GM23338 (cell line): ENCODE measurements at regions not wholly inside any gene's neighbourhood (a gene's known extent, or its start where the extent isn't known, plus 50 kb on each side); places are given as distances from the start of the nearest gene placed in this dataset.

Source experiments
- ATAC-seq: fragments of 200-7000 bp; cut with Tn5 transposase; 3 replicates; pipeline ENCODE4 v1.9.1; 2020
- DNase-seq: peaks from one replicate; pipeline ENCODE4 v3.0.0-alpha.2; 2015; ENCODE audit warnings: low spot score
- H2AFZ ChIP-seq: fragments of 200-600 bp; sonication (generic); 2 replicates; pipeline ENCODE4 v1.8.0; 2016; ENCODE audit warnings: antibody characterized with exemption, mild to moderate bottlenecking, moderate library complexity
- H3F3A ChIP-seq: fragments of 200-600 bp; sonication (generic); replicated peaks from 2 replicates; pipeline ENCODE4 v1.8.0; 2017; ENCODE audit warnings: antibody characterized with exemption, mixed run types, low read depth
- H3K27ac ChIP-seq: fragments of 200-600 bp; sonication (generic); 2 replicates; pipeline ENCODE4 v1.6.1; 2016; ENCODE audit warnings: low read depth
- H3K27me3 ChIP-seq: fragments of 200-600 bp; sonication (generic); 2 replicates; pipeline ENCODE4 v1.8.0; 2016; ENCODE audit warnings: mild to moderate bottlenecking, mixed run types, moderate library complexity; ENCODE audit not compliant: insufficient read depth
- H3K36me3 ChIP-seq: fragments of 200-600 bp; sonication (generic); 2 replicates; pipeline ENCODE4 v1.8.0; 2016; ENCODE audit warnings: mild to moderate bottlenecking; ENCODE audit not compliant: insufficient read depth
- H3K4me1 ChIP-seq: fragments of 200-600 bp; sonication (generic); 2 replicates; pipeline ENCODE4 v1.8.0; 2016; ENCODE audit warnings: mild to moderate bottlenecking, moderate library complexity; ENCODE audit not compliant: insufficient read depth
- H3K4me2 ChIP-seq: fragments of 200-600 bp; sonication (generic); 2 replicates; pipeline ENCODE4 v1.7.1; 2017; ENCODE audit warnings: mixed run types
- H3K4me3 ChIP-seq: fragments of 200-600 bp; sonication (generic); 2 replicates; pipeline ENCODE4 v1.6.1; 2016; ENCODE audit warnings: mixed run types
- H3K79me2 ChIP-seq: fragments of 200-600 bp; sonication (generic); replicated peaks from 2 replicates; pipeline ENCODE4 v1.8.0; 2017; ENCODE audit warnings: mild to moderate bottlenecking; ENCODE audit not compliant: insufficient read depth
- H3K9me2 ChIP-seq: fragments of 200-600 bp; sonication (generic); 2 replicates; pipeline ENCODE4 v1.8.0; 2017; ENCODE audit not compliant: insufficient read depth
- H4K20me1 ChIP-seq: fragments of 200-600 bp; sonication (generic); replicated peaks from 2 replicates; pipeline ENCODE4 v1.8.0; 2017; ENCODE audit warnings: mild to moderate bottlenecking; ENCODE audit not compliant: insufficient read depth
- H3K27ac Mint-ChIP-seq: 2 replicates; pipeline ENCODE4 v1.8.0; 2020; ENCODE audit warnings: inconsistent platforms, mild to moderate bottlenecking, moderate library complexity, mixed read lengths
- H3K27me3 Mint-ChIP-seq: 3 replicates; pipeline ENCODE4 v1.8.0; 2022; ENCODE audit warnings: low read depth, mild to moderate bottlenecking, moderate library complexity, mixed read lengths, inconsistent platforms; ENCODE audit not compliant: insufficient read depth, poor library complexity
- H3K36me3 Mint-ChIP-seq: 3 replicates; pipeline ENCODE4 v1.8.0; 2021; ENCODE audit warnings: low read depth, mild to moderate bottlenecking, inconsistent platforms, moderate library complexity, mixed read lengths
- H3K4me1 Mint-ChIP-seq: 3 replicates; pipeline ENCODE4 v1.8.0; 2020; ENCODE audit warnings: mild to moderate bottlenecking, inconsistent platforms, mixed read lengths
- H3K4me3 Mint-ChIP-seq: 3 replicates; pipeline ENCODE4 v1.8.0; 2021; ENCODE audit warnings: moderate library complexity, mild to moderate bottlenecking, inconsistent platforms, mixed read lengths
- H3K9me3 Mint-ChIP-seq: 3 replicates; pipeline ENCODE4 v1.8.0; 2020; ENCODE audit warnings: moderate library complexity, mild to moderate bottlenecking, inconsistent platforms, mixed read lengths
- CREB1 ChIP-seq: fragments of 250-450 bp; sonication (Bioruptor Pico); IDR thresholded peaks from 2 replicates; pipeline ENCODE4 v1.5.0; 2020; ENCODE audit warnings: low read depth, mild to moderate bottlenecking, moderate library complexity
- EZH2 ChIP-seq: fragments of 200-600 bp; sonication (generic); IDR thresholded peaks from one replicate; pipeline ENCODE4 v1.8.0; 2017; ENCODE audit warnings: antibody characterized with exemption, mild to moderate bottlenecking, low read depth; ENCODE audit not compliant: unreplicated experiment
- EZH2phosphoT487 ChIP-seq: fragments of 200-600 bp; sonication (generic); IDR thresholded peaks from one replicate; pipeline ENCODE4 v1.8.1; 2018; ENCODE audit warnings: antibody characterized with exemption; ENCODE audit not compliant: unreplicated experiment
- JUNB ChIP-seq: IDR thresholded peaks from one replicate; pipeline ENCODE4 v1.6.1; 2016; ENCODE audit warnings: antibody characterized with exemption; ENCODE audit not compliant: unreplicated experiment
- STAT1 ChIP-seq: IDR thresholded peaks from one replicate; pipeline ENCODE4 v1.6.1; 2016; ENCODE audit warnings: antibody characterized with exemption; ENCODE audit not compliant: unreplicated experiment
- ZNF114 ChIP-seq: fragments of 250-450 bp; sonication (Bioruptor Pico); IDR thresholded peaks from 2 replicates; pipeline ENCODE4 v1.5.0; 2020; ENCODE audit warnings: mild to moderate bottlenecking, moderate library complexity
- ZNF331 ChIP-seq: fragments of 250-450 bp; sonication (Bioruptor Pico); IDR thresholded peaks from 2 replicates; pipeline ENCODE4 v1.5.0; 2020; ENCODE audit warnings: low read depth, mild to moderate bottlenecking, moderate library complexity
- TF ChIP-seq, protein P1 (sequence below): fragments of 250-450 bp; sonication (Bioruptor Pico); IDR thresholded peaks from 2 replicates; pipeline ENCODE4 v1.5.0; 2020; ENCODE audit warnings: mild to moderate bottlenecking, moderate library complexity
- TF ChIP-seq, protein P2 (sequence below), 2 experiments: fragments of 200-600 bp in 1 of 2; sonication (generic) in 1 of 2; conservative IDR thresholded peaks; 2 replicates each; pipeline versions ENCODE4 v1.5.1 to v1.6.1; 2016 to 2017; ENCODE audit warnings: antibody characterized with exemption in 2 of 2, low read depth in 2 of 2, mild to moderate bottlenecking in 2 of 2, moderate library complexity in 1 of 2

DNA sequence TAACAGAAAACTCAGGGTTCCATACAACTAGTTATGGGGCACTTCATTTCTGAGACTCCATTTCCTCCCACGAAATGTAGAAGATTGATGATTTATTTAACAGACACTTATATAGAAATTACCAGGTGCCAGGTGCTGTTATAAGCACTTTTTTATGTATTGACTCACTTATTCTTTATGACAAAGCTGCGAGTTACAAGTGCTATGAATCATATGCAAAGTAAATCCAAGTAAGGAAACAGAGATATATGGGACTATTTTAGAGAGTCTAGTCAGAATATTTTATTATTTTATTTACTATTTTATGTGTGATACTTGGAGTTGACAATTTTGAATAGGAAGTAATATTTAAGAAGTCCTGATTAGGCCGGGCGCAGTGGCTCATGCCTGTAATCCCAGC is 822.8 kb upstream of the C9orf72 start (continued):
- TF ChIP-seq, protein P1, sequence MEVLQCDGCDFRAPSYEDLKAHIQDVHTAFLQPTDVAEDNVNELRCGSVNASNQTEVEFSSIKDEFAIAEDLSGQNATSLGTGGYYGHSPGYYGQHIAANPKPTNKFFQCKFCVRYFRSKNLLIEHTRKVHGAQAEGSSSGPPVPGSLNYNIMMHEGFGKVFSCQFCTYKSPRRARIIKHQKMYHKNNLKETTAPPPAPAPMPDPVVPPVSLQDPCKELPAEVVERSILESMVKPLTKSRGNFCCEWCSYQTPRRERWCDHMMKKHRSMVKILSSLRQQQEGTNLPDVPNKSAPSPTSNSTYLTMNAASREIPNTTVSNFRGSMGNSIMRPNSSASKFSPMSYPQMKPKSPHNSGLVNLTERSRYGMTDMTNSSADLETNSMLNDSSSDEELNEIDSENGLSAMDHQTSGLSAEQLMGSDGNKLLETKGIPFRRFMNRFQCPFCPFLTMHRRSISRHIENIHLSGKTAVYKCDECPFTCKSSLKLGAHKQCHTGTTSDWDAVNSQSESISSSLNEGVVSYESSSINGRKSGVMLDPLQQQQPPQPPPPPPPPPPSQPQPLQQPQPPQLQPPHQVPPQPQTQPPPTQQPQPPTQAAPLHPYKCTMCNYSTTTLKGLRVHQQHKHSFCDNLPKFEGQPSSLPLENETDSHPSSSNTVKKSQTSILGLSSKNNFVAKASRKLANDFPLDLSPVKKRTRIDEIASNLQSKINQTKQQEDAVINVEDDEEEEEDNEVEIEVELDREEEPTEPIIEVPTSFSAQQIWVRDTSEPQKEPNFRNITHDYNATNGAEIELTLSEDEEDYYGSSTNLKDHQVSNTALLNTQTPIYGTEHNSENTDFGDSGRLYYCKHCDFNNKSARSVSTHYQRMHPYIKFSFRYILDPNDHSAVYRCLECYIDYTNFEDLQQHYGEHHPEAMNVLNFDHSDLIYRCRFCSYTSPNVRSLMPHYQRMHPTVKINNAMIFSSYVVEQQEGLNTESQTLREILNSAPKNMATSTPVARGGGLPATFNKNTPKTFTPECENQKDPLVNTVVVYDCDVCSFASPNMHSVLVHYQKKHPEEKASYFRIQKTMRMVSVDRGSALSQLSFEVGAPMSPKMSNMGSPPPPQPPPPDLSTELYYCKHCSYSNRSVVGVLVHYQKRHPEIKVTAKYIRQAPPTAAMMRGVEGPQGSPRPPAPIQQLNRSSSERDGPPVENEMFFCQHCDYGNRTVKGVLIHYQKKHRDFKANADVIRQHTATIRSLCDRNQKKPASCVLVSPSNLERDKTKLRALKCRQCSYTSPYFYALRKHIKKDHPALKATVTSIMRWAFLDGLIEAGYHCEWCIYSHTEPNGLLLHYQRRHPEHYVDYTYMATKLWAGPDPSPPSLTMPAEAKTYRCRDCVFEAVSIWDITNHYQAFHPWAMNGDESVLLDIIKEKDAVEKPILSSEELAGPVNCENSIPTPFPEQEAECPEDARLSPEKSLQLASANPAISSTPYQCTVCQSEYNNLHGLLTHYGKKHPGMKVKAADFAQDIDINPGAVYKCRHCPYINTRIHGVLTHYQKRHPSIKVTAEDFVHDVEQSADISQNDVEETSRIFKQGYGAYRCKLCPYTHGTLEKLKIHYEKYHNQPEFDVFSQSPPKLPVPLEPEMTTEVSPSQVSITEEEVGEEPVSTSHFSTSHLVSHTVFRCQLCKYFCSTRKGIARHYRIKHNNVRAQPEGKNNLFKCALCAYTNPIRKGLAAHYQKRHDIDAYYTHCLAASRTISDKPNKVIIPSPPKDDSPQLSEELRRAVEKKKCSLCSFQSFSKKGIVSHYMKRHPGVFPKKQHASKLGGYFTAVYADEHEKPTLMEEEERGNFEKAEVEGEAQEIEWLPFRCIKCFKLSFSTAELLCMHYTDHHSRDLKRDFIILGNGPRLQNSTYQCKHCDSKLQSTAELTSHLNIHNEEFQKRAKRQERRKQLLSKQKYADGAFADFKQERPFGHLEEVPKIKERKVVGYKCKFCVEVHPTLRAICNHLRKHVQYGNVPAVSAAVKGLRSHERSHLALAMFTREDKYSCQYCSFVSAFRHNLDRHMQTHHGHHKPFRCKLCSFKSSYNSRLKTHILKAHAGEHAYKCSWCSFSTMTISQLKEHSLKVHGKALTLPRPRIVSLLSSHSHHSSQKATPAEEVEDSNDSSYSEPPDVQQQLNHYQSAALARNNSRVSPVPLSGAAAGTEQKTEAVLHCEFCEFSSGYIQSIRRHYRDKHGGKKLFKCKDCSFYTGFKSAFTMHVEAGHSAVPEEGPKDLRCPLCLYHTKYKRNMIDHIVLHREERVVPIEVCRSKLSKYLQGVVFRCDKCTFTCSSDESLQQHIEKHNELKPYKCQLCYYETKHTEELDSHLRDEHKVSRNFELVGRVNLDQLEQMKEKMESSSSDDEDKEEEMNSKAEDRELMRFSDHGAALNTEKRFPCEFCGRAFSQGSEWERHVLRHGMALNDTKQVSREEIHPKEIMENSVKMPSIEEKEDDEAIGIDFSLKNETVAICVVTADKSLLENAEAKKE (CRISPR knock-in tag): no peak
- TF ChIP-seq JUNB (no peak), ZNF331 (CRISPR knock-in tag) (no peak)

DNA sequence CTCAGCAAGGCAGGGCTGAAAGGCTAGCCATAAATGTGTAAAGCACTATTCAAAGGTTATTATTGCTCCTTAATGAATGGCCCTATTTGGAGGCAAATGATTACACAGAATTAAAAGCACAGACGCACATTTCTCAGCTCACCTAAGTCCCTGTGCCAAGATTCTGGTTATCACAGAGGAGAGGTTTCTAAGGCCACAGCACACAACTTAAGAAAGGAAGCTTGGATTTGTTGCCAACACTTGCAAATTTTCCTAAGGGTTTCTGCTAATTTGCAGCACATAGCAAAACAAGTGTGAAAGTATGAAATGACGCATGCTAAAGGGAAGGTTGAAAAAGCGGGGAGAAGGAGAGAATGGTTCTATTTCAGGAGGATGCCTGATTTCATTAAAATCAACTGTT is 834.1 kb upstream of the C9orf72 start:
- no peak for DNase-seq
- Mint-ChIP-seq H3K4me1 (no peaks in the 10 kb centered on the region), H3K36me3 (no peaks in the 10 kb centered on the region), H3K27me3 (no peaks in the 10 kb centered on the region), H3K27ac (no peak overlapping the region), H3K4me3 (no peak overlapping the region), H3K9me3 (no peaks in the 10 kb centered on the region)
- Histone ChIP-seq H3K36me3 (no peaks in the 10 kb centered on the region), H3K79me2 (no peaks in the 10 kb centered on the region), H3F3A (no peaks in the 10 kb centered on the region), H3K27ac (no peak overlapping the region), H3K9me2 (no peaks in the 10 kb centered on the region), H2AFZ (no peak overlapping the region), H3K4me2 (no peak overlapping the region), H3K27me3 (no peaks in the 10 kb centered on the region), H3K4me1 (no peaks in the 10 kb centered on the region), H3K4me3 (no peak overlapping the region), H4K20me1 (no peaks in the 10 kb centered on the region)
- ATAC-seq: no peak
- TF ChIP-seq EZH2 (no peak), JUNB (no peak), ZNF114 (CRISPR knock-in tag) (no peak), EZH2phosphoT487 (no peak), STAT1 (no peak), CREB1 (CRISPR knock-in tag) (no peak)
- TF ChIP-seq, protein P2, sequence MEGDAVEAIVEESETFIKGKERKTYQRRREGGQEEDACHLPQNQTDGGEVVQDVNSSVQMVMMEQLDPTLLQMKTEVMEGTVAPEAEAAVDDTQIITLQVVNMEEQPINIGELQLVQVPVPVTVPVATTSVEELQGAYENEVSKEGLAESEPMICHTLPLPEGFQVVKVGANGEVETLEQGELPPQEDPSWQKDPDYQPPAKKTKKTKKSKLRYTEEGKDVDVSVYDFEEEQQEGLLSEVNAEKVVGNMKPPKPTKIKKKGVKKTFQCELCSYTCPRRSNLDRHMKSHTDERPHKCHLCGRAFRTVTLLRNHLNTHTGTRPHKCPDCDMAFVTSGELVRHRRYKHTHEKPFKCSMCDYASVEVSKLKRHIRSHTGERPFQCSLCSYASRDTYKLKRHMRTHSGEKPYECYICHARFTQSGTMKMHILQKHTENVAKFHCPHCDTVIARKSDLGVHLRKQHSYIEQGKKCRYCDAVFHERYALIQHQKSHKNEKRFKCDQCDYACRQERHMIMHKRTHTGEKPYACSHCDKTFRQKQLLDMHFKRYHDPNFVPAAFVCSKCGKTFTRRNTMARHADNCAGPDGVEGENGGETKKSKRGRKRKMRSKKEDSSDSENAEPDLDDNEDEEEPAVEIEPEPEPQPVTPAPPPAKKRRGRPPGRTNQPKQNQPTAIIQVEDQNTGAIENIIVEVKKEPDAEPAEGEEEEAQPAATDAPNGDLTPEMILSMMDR (conservative IDR thresholded peaks at IDR 0.05; ENCODE audit: low read depth in 2 of 2): no peak
- TF ChIP-seq, protein P1 (CRISPR knock-in tag): no peak
